ENCODE measurements at regions not wholly inside any gene's neighbourhood (a gene's known extent, or its start where the extent isn't known, plus 50 kb on each side); places are given as distances from the start of the nearest gene placed in this dataset.

DNA sequence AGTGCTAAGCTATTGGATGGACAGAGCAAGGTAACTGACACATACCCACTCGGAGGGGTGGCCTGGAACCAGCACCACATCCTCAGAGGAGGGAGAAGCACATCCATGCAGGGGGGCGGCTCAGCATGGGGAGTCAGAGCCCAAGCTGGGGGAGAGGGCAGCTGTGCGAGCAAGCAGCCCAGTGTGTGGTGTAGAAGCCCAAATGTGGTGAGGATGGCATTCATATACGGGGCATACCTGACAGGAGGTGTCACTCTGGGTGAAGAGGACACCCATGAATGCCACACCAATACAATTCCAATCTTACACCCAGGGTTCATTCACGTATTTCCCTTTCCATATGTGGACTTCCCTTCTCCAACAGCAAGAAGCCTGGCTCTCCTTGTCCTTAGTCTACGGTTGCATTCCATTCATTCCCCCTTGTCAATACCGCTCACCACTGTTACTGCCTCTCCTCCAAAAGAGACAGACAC is 58.7 kb upstream of the ACAN start:
- DNase-seq, result no peak

DNA sequence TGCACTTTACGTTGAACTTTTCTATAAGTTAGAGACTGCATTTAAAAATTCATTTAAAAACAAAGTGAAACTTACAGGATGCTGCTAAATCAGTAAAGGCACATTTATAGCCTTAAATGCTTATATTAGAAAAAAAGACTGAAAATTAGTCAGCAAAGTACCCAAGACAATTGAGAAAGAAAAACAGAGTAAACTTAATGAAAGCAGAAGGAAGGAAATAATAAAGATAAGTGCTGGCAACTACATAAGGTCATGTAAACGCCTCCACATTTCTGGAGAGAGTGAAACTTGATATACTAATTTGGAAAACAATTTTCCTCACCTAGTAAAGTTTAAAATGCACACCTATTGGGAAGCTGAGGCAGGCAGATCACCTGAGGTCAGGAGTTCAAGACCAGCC is 58.2 kb upstream of the ACAN start:
- no peak for DNase-seq

DNA sequence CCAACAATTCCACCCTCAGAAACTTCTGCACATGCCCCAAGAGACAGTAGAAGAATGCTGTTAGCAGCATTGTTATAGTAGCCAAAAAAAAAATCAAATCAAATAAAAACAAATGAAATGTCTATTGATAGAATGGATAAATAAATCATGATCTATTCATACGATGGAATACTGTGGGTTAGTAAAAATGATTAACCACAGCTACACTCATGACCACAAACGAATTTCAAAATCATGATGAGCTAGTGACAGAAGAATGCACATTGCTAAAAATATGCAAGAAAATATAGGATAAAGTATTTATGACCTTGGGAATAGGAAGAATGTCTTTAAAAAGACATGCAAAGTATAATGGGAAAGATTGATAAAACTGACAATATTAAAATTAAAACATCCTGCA is 57.5 kb upstream of the ACAN start:
- DNase-seq, result no peak

DNA sequence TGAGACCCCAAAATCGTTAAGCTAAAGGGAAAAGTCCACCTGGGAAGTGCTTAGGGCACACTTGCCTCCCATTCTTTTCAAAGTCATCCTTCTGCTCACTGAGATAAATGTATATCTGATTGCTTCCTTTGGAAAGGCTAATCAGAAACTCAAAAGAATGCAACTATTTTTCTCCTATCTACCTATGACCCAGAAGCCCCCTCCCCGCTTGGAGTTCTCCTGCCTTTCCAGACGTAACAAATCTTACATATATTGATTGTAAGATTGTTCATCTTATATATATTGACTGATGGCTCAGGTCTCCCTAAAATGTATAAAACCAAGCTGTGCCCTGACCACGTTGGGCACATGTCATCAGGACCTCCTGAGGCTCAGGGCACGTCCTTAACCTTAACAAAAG is 56.8 kb upstream of the ACAN start:
- no peak for DNase-seq

GRCh38 chr15:88747111-88747510 is 56.1 kb upstream of the ACAN start:
- no peak for DNase-seq

DNA sequence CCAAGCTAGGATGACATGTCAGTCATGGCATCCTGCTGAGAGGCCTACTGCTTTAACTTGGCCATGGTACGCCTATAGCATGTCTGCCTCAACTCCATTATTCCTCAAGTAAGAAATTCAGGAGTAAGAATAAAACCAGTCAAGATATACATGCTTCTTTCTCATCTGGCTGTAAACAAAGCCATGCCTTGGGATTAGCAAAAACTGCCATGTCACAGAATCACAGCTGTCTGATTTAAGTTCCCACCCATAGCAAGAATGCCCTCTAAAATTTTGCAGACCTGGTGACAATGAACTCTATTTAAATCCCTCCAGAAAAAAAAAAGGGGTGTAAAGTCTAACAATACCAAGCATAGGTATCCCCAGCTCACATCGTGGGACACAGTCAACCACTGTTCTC is 55.6 kb upstream of the ACAN start:
- no peak for DNase-seq

- no peak for DNase-seq
Measured at GRCh38 chr15:88748081-88748480, 55.2 kb upstream of the ACAN start.

- DNase-seq, result no peak
Measured at GRCh38 chr15:88748651-88749050, 54.6 kb upstream of the ACAN start.

- DNase-seq, result no peak
Measured at GRCh38 chr15:88749699-88750098, 53.5 kb upstream of the ACAN start.

GRCh38 chr15:88752501-88752900 is 50.7 kb upstream of the ACAN start:
- no peak for DNase-seq

GRCh38 chr15:88752951-88753350 is 50.3 kb upstream of the ACAN start:
- no peak for DNase-seq

Measured in retina (tissue), 1 donor.